OCI-LY7 (cell line): ENCODE measurements at regions not wholly inside any gene's neighbourhood (a gene's known extent, or its start where the extent isn't known, plus 50 kb on each side); places are given as distances from the start of the nearest gene placed in this dataset.

Experiments
- BruUV-seq: library from RNA; stranded (reverse); fragments of 400-500 nt; replicated peaks from 2 replicates; lab custom pipeline; 2021; lab: Mats Ljungman, UMichigan
- CTCF ChIA-PET: fragments of 300-600 bp; sonication (Branson Sonifier 250); formaldehyde crosslinking; loops from one replicate; lab custom pipeline; 2022; ENCODE audit warnings: antibody characterized with exemption; ENCODE audit not compliant: unreplicated experiment; lab: Charles Lee
- POLR2A ChIA-PET: fragments of 300-600 bp; sonication (Branson Sonifier 250); formaldehyde crosslinking; loops from one replicate; lab custom pipeline; 2022; ENCODE audit warnings: antibody characterized with exemption; lab: Charles Lee
- DNase-seq: peaks from one replicate; pipeline ENCODE4 v3.0.0-alpha.2; 2015; ENCODE audit warnings: low spot score
- H2AFZ ChIP-seq: fragments of 200-600 bp; sonication (generic), shearing (Covaris generic); 2 replicates; pipeline ENCODE4 v1.6.1; 2014; ENCODE audit warnings: mild to moderate bottlenecking, antibody characterized with exemption, low read length, moderate library complexity
- H3K27ac ChIP-seq: fragments of 200-600 bp; sonication (generic); 2 replicates; pipeline ENCODE4 v1.5.1; 2014; ENCODE audit warnings: mixed run types, low read depth, mild to moderate bottlenecking, moderate library complexity, low read length, inconsistent platforms; ENCODE audit not compliant: poor library complexity, severe bottlenecking
- H3K36me3 ChIP-seq: fragments of 200-600 bp; sonication (generic); 2 replicates; pipeline ENCODE4 v1.6.1; 2014; ENCODE audit warnings: mild to moderate bottlenecking, antibody characterized with exemption, low read length, moderate library complexity, mixed read lengths; ENCODE audit not compliant: insufficient read depth
- H3K4me1 ChIP-seq: fragments of 200-600 bp; sonication (generic); 2 replicates; pipeline ENCODE4 v1.5.1; 2014; ENCODE audit warnings: mild to moderate bottlenecking, low read length; ENCODE audit not compliant: insufficient read depth, poor library complexity, severe bottlenecking
- H3K4me2 ChIP-seq: fragments of 200-600 bp; sonication (generic); 2 replicates; pipeline ENCODE4 v1.6.1; 2014; ENCODE audit warnings: mild to moderate bottlenecking, low read length
- H3K4me3 ChIP-seq: fragments of 200-600 bp; sonication (generic); 2 replicates; pipeline ENCODE4 v1.5.1; 2014; ENCODE audit warnings: mild to moderate bottlenecking, low read depth, low read length; ENCODE audit not compliant: poor library complexity, severe bottlenecking
- H3K79me2 ChIP-seq: fragments of 200-600 bp; sonication (generic); 2 replicates; pipeline ENCODE4 v1.6.1; 2016; ENCODE audit warnings: low read depth, mild to moderate bottlenecking, low read length, moderate library complexity, mixed read lengths; ENCODE audit not compliant: insufficient read depth
- H3K9me2 ChIP-seq: fragments of 200-600 bp; sonication (generic); 2 replicates; pipeline ENCODE4 v1.6.1; 2016; ENCODE audit warnings: mild to moderate bottlenecking, low read length, mixed read lengths; ENCODE audit not compliant: insufficient read depth
- H3K9me3 ChIP-seq: fragments of 200-600 bp; sonication (generic); 2 replicates; pipeline ENCODE4 v1.6.1; 2014; ENCODE audit warnings: mild to moderate bottlenecking, mixed run types, low read length, mixed read lengths
- H4K20me1 ChIP-seq: fragments of 200-600 bp; sonication (generic); 2 replicates; pipeline ENCODE4 v1.6.1; 2014; ENCODE audit warnings: mild to moderate bottlenecking, antibody characterized with exemption, low read length, moderate library complexity, mixed read lengths; ENCODE audit not compliant: insufficient read depth
- CTCF ChIP-seq: fragments of 200-600 bp; sonication (generic); conservative IDR thresholded peaks from 2 replicates; pipeline ENCODE4 v1.5.1; 2014; ENCODE audit warnings: mild to moderate bottlenecking, antibody characterized with exemption, low read length, moderate library complexity, mixed read lengths
- EZH2phosphoT487 ChIP-seq: fragments of 200-600 bp; sonication (generic); IDR thresholded peaks from 2 replicates; pipeline ENCODE4 v1.6.1; 2018; ENCODE audit warnings: low read depth, borderline replicate concordance, mild to moderate bottlenecking, mixed run types, antibody characterized with exemption, low read length, moderate library complexity, mixed read lengths
- intact Hi-C: fragments of 100-400 bp; cut with micrococcal nuclease; formaldehyde crosslinking; loops from one replicate; pipeline ENCODE4 v1.10.0; 2022; ENCODE audit not compliant: unreplicated experiment

GRCh38 chr12:28742791-28743190 lies 406.3 kb upstream of the FAR2 start:
- no peak for TF ChIP-seq CTCF
- no peaks in the 10 kb centered on the region for H3K9me3 ChIP-seq
- no TSS peak for BruUV-seq
- no peak overlapping the region for H3K4me3 ChIP-seq
- no peak overlapping the region for H3K4me2 ChIP-seq
- H3K79me2 ChIP-seq: no peaks in the 10 kb centered on the region
- H3K4me1 ChIP-seq: no peaks in the 10 kb centered on the region
- ChIA-PET POLR2A (no interaction called here), CTCF (no interaction called here)
- H3K36me3 ChIP-seq: no peaks in the 10 kb centered on the region
- no peaks in the 10 kb centered on the region for H3K9me2 ChIP-seq
- H3K27ac ChIP-seq: no peak overlapping the region
- no peak overlapping the region for H2AFZ ChIP-seq
- no peak for DNase-seq
- intact Hi-C loops: no loop called here
- no peaks in the 10 kb centered on the region for H4K20me1 ChIP-seq

- no peaks in the 10 kb centered on the region for H3K9me2 ChIP-seq
- H3K4me1 ChIP-seq: no peaks in the 10 kb centered on the region
- H2AFZ ChIP-seq: no peak overlapping the region
- intact Hi-C loops: no loop called here
- H3K9me3 ChIP-seq: no peaks in the 10 kb centered on the region
- DNase-seq: no peak
- no peaks in the 10 kb centered on the region for H3K36me3 ChIP-seq
- POLR2A ChIA-PET: no interaction called here
- CTCF ChIA-PET: no interaction called here
- no peak overlapping the region for H3K27ac ChIP-seq
- H3K4me2 ChIP-seq: no peak overlapping the region
- no peaks in the 10 kb centered on the region for H3K79me2 ChIP-seq
- no peak overlapping the region for H3K4me3 ChIP-seq
- H4K20me1 ChIP-seq: no peaks in the 10 kb centered on the region
- no TSS peak for BruUV-seq
- no peak for TF ChIP-seq EZH2phosphoT487
Measured at GRCh38 chr12:28746734-28747325, 402.2 kb upstream of the FAR2 start.

GRCh38 chr12:28750946-28751685 lies 398.0 kb upstream of the FAR2 start:
- Histone ChIP-seq H3K27ac (no peak overlapping the region), H4K20me1 (no peaks in the 10 kb centered on the region), H3K9me3 (no peaks in the 10 kb centered on the region), H3K79me2 (no peaks in the 10 kb centered on the region), H3K36me3 (no peaks in the 10 kb centered on the region), H3K9me2 (no peaks in the 10 kb centered on the region), H3K4me3 (no peak overlapping the region), H2AFZ (no peak overlapping the region), H3K4me2 (no peak overlapping the region), H3K4me1 (no peaks in the 10 kb centered on the region)
- no TSS peak for BruUV-seq
- POLR2A ChIA-PET: no interaction called here
- no peak for DNase-seq
- TF ChIP-seq EZH2phosphoT487 (no peak), CTCF (no peak)
- CTCF ChIA-PET: no interaction called here
- intact Hi-C loops: no loop called here
